ENCODE measurements at regions not wholly inside any gene's neighbourhood (a gene's known extent, or its start where the extent isn't known, plus 50 kb on each side); places are given as distances from the start of the nearest gene placed in this dataset.

- intact Hi-C loops (cut with DNase I) = no loop called here
- Histone ChIP-seq H3K4me1 (no peaks in the 10 kb centered on the region), H3K27me3 (no peaks in the 10 kb centered on the region), H3K36me3 (no peaks in the 10 kb centered on the region), H3K9me3 (no peaks in the 10 kb centered on the region), H3K27ac (replicated peaks in 1 of 4) (no peak overlapping the region), H3K4me3 (no peak overlapping the region)
- WGBS = 84% methylated on average over 2 of the region's 2 CpGs
- DNase-seq (ENCODE audit: extremely low spot score) = no peak
- no peak for TF ChIP-seq EP300 (IDR thresholded peaks at IDR 0.05)
- TF ChIP-seq POLR2AphosphoS5 (IDR thresholded peaks at IDR 0.05) = no peak
- TF ChIP-seq, protein P1, sequence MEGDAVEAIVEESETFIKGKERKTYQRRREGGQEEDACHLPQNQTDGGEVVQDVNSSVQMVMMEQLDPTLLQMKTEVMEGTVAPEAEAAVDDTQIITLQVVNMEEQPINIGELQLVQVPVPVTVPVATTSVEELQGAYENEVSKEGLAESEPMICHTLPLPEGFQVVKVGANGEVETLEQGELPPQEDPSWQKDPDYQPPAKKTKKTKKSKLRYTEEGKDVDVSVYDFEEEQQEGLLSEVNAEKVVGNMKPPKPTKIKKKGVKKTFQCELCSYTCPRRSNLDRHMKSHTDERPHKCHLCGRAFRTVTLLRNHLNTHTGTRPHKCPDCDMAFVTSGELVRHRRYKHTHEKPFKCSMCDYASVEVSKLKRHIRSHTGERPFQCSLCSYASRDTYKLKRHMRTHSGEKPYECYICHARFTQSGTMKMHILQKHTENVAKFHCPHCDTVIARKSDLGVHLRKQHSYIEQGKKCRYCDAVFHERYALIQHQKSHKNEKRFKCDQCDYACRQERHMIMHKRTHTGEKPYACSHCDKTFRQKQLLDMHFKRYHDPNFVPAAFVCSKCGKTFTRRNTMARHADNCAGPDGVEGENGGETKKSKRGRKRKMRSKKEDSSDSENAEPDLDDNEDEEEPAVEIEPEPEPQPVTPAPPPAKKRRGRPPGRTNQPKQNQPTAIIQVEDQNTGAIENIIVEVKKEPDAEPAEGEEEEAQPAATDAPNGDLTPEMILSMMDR (IDR thresholded peaks at IDR 0.05) = no peak
- TF ChIP-seq POLR2A (IDR thresholded peaks at IDR 0.05; ENCODE audit: low read depth) = no peak
These were observed 709.7 kb downstream of the ADGRL2 start for GRCh38 chr1:82510431-82510830.

GRCh38 chr1:82507011-82507410 lies 706.3 kb downstream of the ADGRL2 start:
- Histone ChIP-seq H3K36me3 (no peaks in the 10 kb centered on the region), H3K27ac (replicated peaks in 1 of 4) (no peak overlapping the region), H3K4me3 (no peak overlapping the region), H3K4me1 (no peaks in the 10 kb centered on the region), H3K27me3 (no peaks in the 10 kb centered on the region), H3K9me3 (no peaks in the 10 kb centered on the region)
- no peak for DNase-seq (ENCODE audit: extremely low spot score)
- TF ChIP-seq EP300 (IDR thresholded peaks at IDR 0.05) (no peak), POLR2AphosphoS5 (IDR thresholded peaks at IDR 0.05) (no peak), POLR2A (IDR thresholded peaks at IDR 0.05; ENCODE audit: low read depth) (no peak)
- TF ChIP-seq, protein P1 (IDR thresholded peaks at IDR 0.05) = no peak
- 83% methylated on average over 1 of the region's 1 CpG for WGBS
- intact Hi-C loops (cut with DNase I) = no loop called here

GRCh38 chr1:82503822-82504221 lies 703.1 kb downstream of the ADGRL2 start:
- DNase-seq (ENCODE audit: extremely low spot score) = no peak
- TF ChIP-seq EP300 (IDR thresholded peaks at IDR 0.05) = no peak
- TF ChIP-seq, protein P1 (IDR thresholded peaks at IDR 0.05) = no peak
- no peak for TF ChIP-seq POLR2AphosphoS5 (IDR thresholded peaks at IDR 0.05)
- TF ChIP-seq POLR2A (IDR thresholded peaks at IDR 0.05; ENCODE audit: low read depth) = no peak
- Histone ChIP-seq H3K27me3 (no peaks in the 10 kb centered on the region), H3K4me3 (no peak overlapping the region), H3K27ac (replicated peaks in 1 of 4) (no peak overlapping the region), H3K9me3 (no peaks in the 10 kb centered on the region), H3K36me3 (no peaks in the 10 kb centered on the region), H3K4me1 (no peaks in the 10 kb centered on the region)
- 74% methylated on average over 1 of the region's 1 CpG for WGBS
- intact Hi-C loops (cut with DNase I) = no loop called here

- no peak for TF ChIP-seq EP300 (IDR thresholded peaks at IDR 0.05)
- TF ChIP-seq POLR2AphosphoS5 (IDR thresholded peaks at IDR 0.05) = no peak
- Histone ChIP-seq H3K36me3 (no peaks in the 10 kb centered on the region), H3K4me3 (no peak overlapping the region), H3K4me1 (no peaks in the 10 kb centered on the region), H3K9me3 (peaks cover 0 to 16% (median 0%) of the 10 kb centered on the region in 4 donors), H3K27me3 (no peaks in the 10 kb centered on the region), H3K27ac (replicated peaks in 1 of 4) (no peak overlapping the region)
- no peak for DNase-seq (ENCODE audit: extremely low spot score)
- intact Hi-C loops (cut with DNase I) = no loop called here
These were observed 698.3 kb downstream of the ADGRL2 start for GRCh38 chr1:82499022-82499421.

DNA sequence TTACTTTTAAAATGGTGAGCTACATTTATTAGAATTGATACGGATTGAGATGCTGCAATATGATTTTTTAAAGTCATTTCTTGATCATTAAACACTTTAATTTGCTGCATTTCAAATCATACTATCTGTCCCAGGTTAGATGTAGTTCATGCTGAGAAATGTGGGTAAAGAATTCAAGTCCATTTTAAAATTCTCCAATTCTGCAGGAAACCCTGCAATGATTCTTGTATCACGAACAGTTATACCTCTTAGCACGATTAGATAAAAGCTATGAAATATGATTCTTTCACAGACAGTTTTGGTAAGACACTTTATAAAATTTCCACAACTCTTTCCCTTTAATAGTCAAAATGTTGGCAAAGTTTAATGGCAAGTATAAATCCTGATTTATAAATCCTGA lies 693.4 kb downstream of the ADGRL2 start:
- TF ChIP-seq EP300 (IDR thresholded peaks at IDR 0.05) (no peak), POLR2A (IDR thresholded peaks at IDR 0.05; ENCODE audit: low read depth) (no peak), POLR2AphosphoS5 (IDR thresholded peaks at IDR 0.05) (no peak)
- TF ChIP-seq, protein P1 (IDR thresholded peaks at IDR 0.05) = no peak
- WGBS = 86% methylated on average over 3 of the region's 3 CpGs
- no peaks in the 10 kb centered on the region for H3K36me3 ChIP-seq
- intact Hi-C loops (cut with DNase I) = no loop called here
- peaks cover 0 to 7% (median 0%) of the 10 kb centered on the region in 4 donors for H3K4me1 ChIP-seq
- H3K27ac ChIP-seq (replicated peaks in 1 of 4) = no peak overlapping the region
- DNase-seq (ENCODE audit: extremely low spot score) = no peak
- peaks cover 0 to 20% (median 0%) of the 10 kb centered on the region in 4 donors for H3K9me3 ChIP-seq
- no peaks in the 10 kb centered on the region for H3K27me3 ChIP-seq
- H3K4me3 ChIP-seq = no peak overlapping the region
